ENCODE measurements at regions not wholly inside any gene's neighbourhood (a gene's known extent, or its start where the extent isn't known, plus 50 kb on each side); places are given as distances from the start of the nearest gene placed in this dataset.

DNA sequence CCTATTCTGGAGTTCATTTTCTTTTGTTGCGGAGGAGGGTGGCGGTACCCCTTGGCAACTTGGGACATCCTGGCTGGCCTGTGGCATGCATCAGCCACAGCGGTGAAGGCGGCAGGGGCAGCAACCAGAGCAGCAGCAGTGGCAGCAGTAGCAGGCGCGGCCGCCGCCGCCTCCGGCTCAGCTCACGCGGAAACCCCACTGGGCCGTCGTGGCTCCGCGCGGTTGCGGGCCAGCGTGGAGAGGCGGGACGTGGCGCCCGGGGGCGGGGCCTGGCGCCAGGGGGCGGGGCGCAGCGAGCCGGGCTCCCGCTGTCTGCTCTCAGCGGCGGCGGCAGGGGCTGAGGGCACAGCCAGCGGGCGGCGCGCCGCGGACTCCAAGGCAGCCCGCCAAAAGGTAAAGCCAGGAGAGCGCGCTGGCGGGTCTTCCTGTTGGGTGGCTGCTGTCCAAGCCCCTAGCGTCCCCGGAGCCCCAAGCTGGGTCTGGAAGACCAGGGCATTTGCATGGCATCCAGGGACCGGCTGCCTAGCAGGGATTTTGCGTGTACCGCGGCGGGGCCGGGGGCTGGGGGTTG is 334.4 kb upstream of the THRB start:
- TF ChIP-seq CTCF (IDR thresholded peaks at IDR 0.05) (no peak), TCF7L2 (IDR thresholded peaks at IDR 0.05; ENCODE audit: low read depth, low read length) (no peak), SIN3A (IDR thresholded peaks at IDR 0.05; ENCODE audit: borderline replicate concordance, insufficient read depth, low read depth, low read length) (no peak), POLR2AphosphoS5 (IDR thresholded peaks at IDR 0.05; ENCODE audit: low read depth, low read length) (no peak), REST (IDR thresholded peaks at IDR 0.05; ENCODE audit: insufficient read depth in 1 of 2, low read depth in 2 of 2, low read length in 1 of 2) (no peak)
